GM12864 (cell line): ENCODE measurements at regions not wholly inside any gene's neighbourhood (a gene's known extent, or its start where the extent isn't known, plus 50 kb on each side); places are given as distances from the start of the nearest gene placed in this dataset.

ENCODE experiments used
- DNase-seq: peaks from one replicate; pipeline ENCODE4 v3.0.0-alpha.2; 2011; ENCODE audit warnings: low read depth
- H3K4me3 ChIP-seq: 2 replicates; pipeline ENCODE4 v1.5.1; 2011; ENCODE audit warnings: mild to moderate bottlenecking, low read depth, low read length, control low read depth
- CTCF ChIP-seq: IDR thresholded peaks from 2 replicates; pipeline ENCODE4 v1.5.1; 2011; ENCODE audit warnings: low read depth, mild to moderate bottlenecking, moderate library complexity, low read length, control low read depth, inconsistent platforms; ENCODE audit errors: missing control alignments

GRCh38 chr16:65339062-65339461 lies 217.2 kb upstream of the CDH11 start:
- no peak overlapping the region for H3K4me3 ChIP-seq
- no peak for DNase-seq
- TF ChIP-seq CTCF, result no peak

- no peak for TF ChIP-seq CTCF
- no peak overlapping the region for H3K4me3 ChIP-seq
- no peak for DNase-seq
Measured at GRCh38 chr16:65336160-65336559, 214.3 kb upstream of the CDH11 start.

GRCh38 chr16:65334081-65334480 lies 212.2 kb upstream of the CDH11 start:
- no peak for TF ChIP-seq CTCF
- H3K4me3 ChIP-seq, result no peak overlapping the region
- DNase-seq, result no peak

- no peak for TF ChIP-seq CTCF
- H3K4me3 ChIP-seq, result no peak overlapping the region
- DNase-seq, result no peak
Measured at GRCh38 chr16:65333283-65333682, 211.4 kb upstream of the CDH11 start.

- DNase-seq, result no peak
- TF ChIP-seq CTCF, result no peak
- no peak overlapping the region for H3K4me3 ChIP-seq
Measured at GRCh38 chr16:65327346-65327745, 205.5 kb upstream of the CDH11 start.

GRCh38 chr16:65323655-65324237 lies 201.9 kb upstream of the CDH11 start:
- DNase-seq, result no peak
- TF ChIP-seq CTCF, result no peak

GRCh38 chr16:65319621-65320231 lies 197.9 kb upstream of the CDH11 start:
- no peak for TF ChIP-seq CTCF
- DNase-seq, result no peak
- no peak overlapping the region for H3K4me3 ChIP-seq

More at GRCh38 chr16:65323655-65324237, 201.9 kb upstream of the CDH11 start:
- H3K4me3 ChIP-seq, result no peak overlapping the region
